RWPE2 (cell line): ENCODE measurements at regions not wholly inside any gene's neighbourhood (a gene's known extent, or its start where the extent isn't known, plus 50 kb on each side); places are given as distances from the start of the nearest gene placed in this dataset.
A peak's percentile ranks its signal among the peaks of the same experiment; 100 is the strongest.

Source experiments
- ATAC-seq: fragments of 200-7000 bp; cut with Tn5 transposase; 3 replicates; pipeline ENCODE4 v1.9.1; 2021; ENCODE audit warnings: low read depth
- DNase-seq: peaks from one replicate; pipeline ENCODE4 v3.0.0-alpha.2; 2020; ENCODE audit warnings: low spot score
- H3K27ac ChIP-seq: fragments of 450-650 bp; 2 replicates; pipeline ENCODE4 v1.5.1; 2017; ENCODE audit warnings: mild to moderate bottlenecking; ENCODE audit not compliant: poor library complexity, severe bottlenecking
- H3K27me3 ChIP-seq: fragments of 250-450 bp; sonication (Bioruptor Pico); 2 replicates; pipeline ENCODE4 v1.5.1; 2021; ENCODE audit warnings: mild to moderate bottlenecking, moderate library complexity; ENCODE audit not compliant: insufficient read depth, poor library complexity, severe bottlenecking
- H3K36me3 ChIP-seq: fragments of 250-450 bp; sonication (Bioruptor Pico); 2 replicates; pipeline ENCODE4 v1.5.1; 2020; ENCODE audit warnings: low read depth, mild to moderate bottlenecking, moderate library complexity
- H3K4me1 ChIP-seq: fragments of 250-450 bp; sonication (Bioruptor Pico); 2 replicates; pipeline ENCODE4 v1.5.1; 2021; ENCODE audit warnings: mild to moderate bottlenecking, moderate library complexity; ENCODE audit not compliant: insufficient read depth, poor library complexity, severe bottlenecking
- H3K4me3 ChIP-seq: fragments of 250-450 bp; sonication (Bioruptor Pico); 2 replicates; pipeline ENCODE4 v1.5.1; 2021; ENCODE audit warnings: mild to moderate bottlenecking, moderate library complexity; ENCODE audit not compliant: severe bottlenecking
- H3K9me3 ChIP-seq: fragments of 250-450 bp; sonication (Bioruptor Pico); 2 replicates; pipeline ENCODE4 v1.5.1; 2021; ENCODE audit warnings: mild to moderate bottlenecking, moderate library complexity; ENCODE audit not compliant: severe bottlenecking
- CTCF ChIP-seq: fragments of 450-650 bp; IDR thresholded peaks from one replicate; pipeline ENCODE4 v1.5.1; 2017; ENCODE audit warnings: mild to moderate bottlenecking, moderate library complexity; ENCODE audit not compliant: poor library complexity, severe bottlenecking

- TF ChIP-seq CTCF = no peak
- DNase-seq (no peak), ATAC-seq (no peak)
- peaks cover 12% of the 10 kb centered on the region for H3K4me1 ChIP-seq
- H3K36me3 ChIP-seq = no peaks in the 10 kb centered on the region
- H3K9me3 ChIP-seq = no peaks in the 10 kb centered on the region
- no peaks in the 10 kb centered on the region for H3K27me3 ChIP-seq
- H3K4me3 ChIP-seq = no peak overlapping the region
- no peak overlapping the region for H3K27ac ChIP-seq
Measured at GRCh38 chr10:124181656-124182055, 88.3 kb upstream of the CHST15 start.

DNA sequence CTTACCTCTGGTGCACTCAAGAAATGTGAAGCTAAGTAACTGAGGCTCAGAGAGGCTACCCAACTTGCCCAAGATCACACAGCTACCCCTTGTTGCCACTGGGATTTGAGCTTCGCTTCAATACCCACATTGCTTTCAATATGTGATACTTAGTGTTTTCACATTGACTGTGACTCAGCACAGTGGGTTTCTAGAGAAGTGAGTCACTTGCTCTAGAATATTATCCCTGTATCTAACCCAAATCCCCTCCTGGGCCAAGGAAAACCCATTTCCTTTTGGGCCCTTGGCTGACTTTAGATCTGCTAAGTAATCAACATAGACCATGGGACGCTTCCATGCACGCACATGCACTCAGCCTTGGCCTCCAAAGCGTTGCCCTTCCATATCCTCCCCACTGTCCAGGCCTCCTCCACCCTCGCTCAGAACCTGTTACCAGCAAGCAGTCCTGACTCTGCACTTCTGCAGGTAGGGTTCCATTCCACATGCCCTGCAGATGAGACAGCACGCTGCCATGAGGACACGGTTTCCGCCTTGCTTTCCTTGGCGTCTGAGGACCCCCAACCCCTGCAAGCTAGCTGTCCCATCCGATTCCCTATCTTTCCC, 87.7 kb upstream of the CHST15 start:
- Histone ChIP-seq H3K27me3 (no peaks in the 10 kb centered on the region), H3K4me3 (no peak overlapping the region), H3K9me3 (no peaks in the 10 kb centered on the region), H3K36me3 (no peaks in the 10 kb centered on the region), H3K4me1 (peaks cover 12% of the 10 kb centered on the region), H3K27ac (no peak overlapping the region)
- TF ChIP-seq CTCF = no peak
- no peak for DNase-seq
- ATAC-seq = peak; percentile 40; the same call in 1 of the 3 replicates

GRCh38 chr10:124180044-124180745, 86.8 kb upstream of the CHST15 start:
- H3K4me1 ChIP-seq = peaks cover 7% of the 10 kb centered on the region
- no peaks in the 10 kb centered on the region for H3K27me3 ChIP-seq
- ATAC-seq = no peak
- no peak overlapping the region for H3K4me3 ChIP-seq
- no peaks in the 10 kb centered on the region for H3K36me3 ChIP-seq
- H3K27ac ChIP-seq = no peak overlapping the region
- TF ChIP-seq CTCF = no peak
- DNase-seq = no peak
- H3K9me3 ChIP-seq = no peaks in the 10 kb centered on the region

DNA sequence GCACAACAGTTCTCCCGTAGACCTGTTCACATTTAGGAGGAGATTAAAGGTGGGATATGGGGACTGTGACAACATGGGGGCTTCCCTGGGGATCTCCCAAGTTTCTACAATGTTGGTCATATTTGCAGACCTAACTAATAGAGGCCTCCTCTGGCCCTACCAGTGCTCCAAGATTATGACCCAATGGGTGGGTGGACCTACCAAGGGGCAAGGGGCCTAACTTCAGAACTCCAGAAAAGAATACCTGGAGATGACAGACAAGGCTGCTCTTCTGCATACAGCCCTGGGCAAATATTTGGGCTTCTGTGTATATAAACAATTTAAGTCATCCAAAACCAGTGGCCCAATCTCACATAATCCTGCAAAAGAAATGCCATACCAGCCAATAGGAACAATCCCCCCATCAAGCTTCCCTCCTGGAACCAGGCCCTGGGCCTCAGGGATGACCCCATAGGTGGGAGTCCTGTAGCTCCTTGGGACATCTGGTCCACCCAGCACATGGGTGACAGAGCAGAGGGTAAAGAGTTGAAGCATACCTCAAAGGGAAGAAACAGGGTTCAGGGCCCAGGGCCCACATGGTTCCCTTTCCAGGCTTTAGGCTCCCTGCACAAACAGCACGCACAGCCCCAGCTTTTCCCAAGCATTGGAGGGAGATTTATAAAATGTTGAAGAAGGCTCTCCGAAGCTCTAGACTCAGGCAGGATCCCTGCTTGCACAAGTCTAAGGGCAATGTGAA, 86.1 kb upstream of the CHST15 start:
- Histone ChIP-seq H3K4me1 (no peaks in the 10 kb centered on the region), H3K27me3 (no peaks in the 10 kb centered on the region), H3K4me3 (no peak overlapping the region), H3K9me3 (no peaks in the 10 kb centered on the region), H3K36me3 (no peaks in the 10 kb centered on the region), H3K27ac (no peak overlapping the region)
- DNase-seq (no peak), ATAC-seq (no peak)
- TF ChIP-seq CTCF = no peak

DNA sequence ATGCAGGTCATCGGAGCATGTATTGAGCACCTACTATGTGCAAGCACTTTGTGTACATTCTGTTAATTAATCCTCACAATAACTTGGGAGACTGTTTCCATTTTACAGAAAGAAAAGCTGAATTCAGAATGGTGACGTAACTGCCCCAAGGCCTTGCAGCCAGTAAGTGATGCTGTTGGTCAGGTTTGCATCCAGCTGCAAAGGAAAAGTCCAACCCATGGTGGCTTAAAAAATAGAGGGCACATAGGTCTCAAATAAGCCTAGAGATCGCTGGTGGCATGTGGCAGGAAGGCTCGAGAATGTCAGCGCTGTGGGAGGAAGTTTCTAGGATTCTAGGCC, 83.8 kb upstream of the CHST15 start:
- H3K27ac ChIP-seq = no peak overlapping the region
- ATAC-seq = no peak
- TF ChIP-seq CTCF = no peak

More for the DNA sequence above, 83.8 kb upstream of the CHST15 start:
- no peaks in the 10 kb centered on the region for H3K27me3 ChIP-seq
- H3K9me3 ChIP-seq = no peaks in the 10 kb centered on the region
- DNase-seq = no peak
- no peaks in the 10 kb centered on the region for H3K4me1 ChIP-seq
- no peaks in the 10 kb centered on the region for H3K36me3 ChIP-seq
- H3K4me3 ChIP-seq = no peak overlapping the region
